SK-N-SH (cell line): ENCODE measurements at regions not wholly inside any gene's neighbourhood (a gene's known extent, or its start where the extent isn't known, plus 50 kb on each side); places are given as distances from the start of the nearest gene placed in this dataset.

Experiments
- FOXJ3 ChIP-seq: sonication (generic); formaldehyde crosslinking; IDR thresholded peaks from 2 replicates; pipeline ENCODE4 v1.5.1; 2020; ENCODE audit warnings: mild to moderate bottlenecking, missing genetic modification reagents
- MAX ChIP-seq: IDR thresholded peaks from 2 replicates; pipeline ENCODE4 v1.4.0; 2012; ENCODE audit warnings: low read depth
- NRF1 ChIP-seq: IDR thresholded peaks from 2 replicates; pipeline ENCODE4 v1.6.1; 2012; ENCODE audit warnings: low read depth, mild to moderate bottlenecking, low read length
- TF ChIP-seq, protein P1 (sequence below): fragments of 200-600 bp; sonication (generic); IDR thresholded peaks from 2 replicates; pipeline ENCODE4 v1.6.1; 2017; ENCODE audit warnings: antibody characterized with exemption, mild to moderate bottlenecking, moderate library complexity

GRCh38 chr4:10343656-10344055 is 113.6 kb downstream of the ZNF518B start:
- TF ChIP-seq, protein P1, sequence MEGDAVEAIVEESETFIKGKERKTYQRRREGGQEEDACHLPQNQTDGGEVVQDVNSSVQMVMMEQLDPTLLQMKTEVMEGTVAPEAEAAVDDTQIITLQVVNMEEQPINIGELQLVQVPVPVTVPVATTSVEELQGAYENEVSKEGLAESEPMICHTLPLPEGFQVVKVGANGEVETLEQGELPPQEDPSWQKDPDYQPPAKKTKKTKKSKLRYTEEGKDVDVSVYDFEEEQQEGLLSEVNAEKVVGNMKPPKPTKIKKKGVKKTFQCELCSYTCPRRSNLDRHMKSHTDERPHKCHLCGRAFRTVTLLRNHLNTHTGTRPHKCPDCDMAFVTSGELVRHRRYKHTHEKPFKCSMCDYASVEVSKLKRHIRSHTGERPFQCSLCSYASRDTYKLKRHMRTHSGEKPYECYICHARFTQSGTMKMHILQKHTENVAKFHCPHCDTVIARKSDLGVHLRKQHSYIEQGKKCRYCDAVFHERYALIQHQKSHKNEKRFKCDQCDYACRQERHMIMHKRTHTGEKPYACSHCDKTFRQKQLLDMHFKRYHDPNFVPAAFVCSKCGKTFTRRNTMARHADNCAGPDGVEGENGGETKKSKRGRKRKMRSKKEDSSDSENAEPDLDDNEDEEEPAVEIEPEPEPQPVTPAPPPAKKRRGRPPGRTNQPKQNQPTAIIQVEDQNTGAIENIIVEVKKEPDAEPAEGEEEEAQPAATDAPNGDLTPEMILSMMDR = no peak
- TF ChIP-seq FOXJ3 (no peak), MAX (no peak), NRF1 (no peak)
